ENCODE measurements at regions not wholly inside any gene's neighbourhood (a gene's known extent, or its start where the extent isn't known, plus 50 kb on each side); places are given as distances from the start of the nearest gene placed in this dataset.

DNA sequence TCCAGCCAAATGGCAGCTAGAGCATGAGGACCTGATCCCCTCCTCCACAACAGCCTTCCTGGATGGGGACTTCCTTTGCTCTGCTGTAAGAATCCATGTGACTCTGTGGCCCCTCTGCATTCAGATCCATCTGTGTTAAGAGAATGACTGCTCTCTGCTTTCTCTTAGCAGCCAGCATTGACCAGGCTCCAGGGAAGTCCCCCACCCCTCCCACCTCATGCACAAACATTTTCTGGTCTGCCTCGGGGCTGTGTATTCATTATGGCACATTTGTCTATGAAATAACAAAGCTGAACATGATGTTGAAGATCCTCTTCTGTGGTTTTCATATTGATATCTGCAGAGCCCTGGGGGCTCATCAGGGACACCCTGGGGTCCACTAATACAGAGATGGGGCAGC is 201.7 kb downstream of the NUAK1 start:
- no peak for TF ChIP-seq CREB1 (IDR thresholded peaks at IDR 0.05; ENCODE audit: low read depth)
- TF ChIP-seq TAF1 (IDR thresholded peaks at IDR 0.05; ENCODE audit: low read depth) = no peak
- TF ChIP-seq REST (IDR thresholded peaks at IDR 0.05; ENCODE audit: low read depth) = no peak
- TF ChIP-seq YY1 (IDR thresholded peaks at IDR 0.05; ENCODE audit: low read depth) = no peak
- no peak for TF ChIP-seq EGR1 (IDR thresholded peaks at IDR 0.05)
- TF ChIP-seq EP300 (IDR thresholded peaks at IDR 0.05; ENCODE audit: borderline replicate concordance) = no peak
- no peak for TF ChIP-seq CEBPB (IDR thresholded peaks at IDR 0.05)
- TF ChIP-seq NFIC (IDR thresholded peaks at IDR 0.05) = no peak
- TF ChIP-seq TEAD4 (IDR thresholded peaks at IDR 0.05) = no peak
- no peak for TF ChIP-seq TCF12 (IDR thresholded peaks at IDR 0.05; ENCODE audit: low read depth)
- no peak for TF ChIP-seq USF1 (IDR thresholded peaks at IDR 0.05)
- no peak for TF ChIP-seq FOXM1 (IDR thresholded peaks at IDR 0.05; ENCODE audit: borderline replicate concordance, low read depth)

GRCh38 chr12:105939181-105939721 is 199.5 kb downstream of the NUAK1 start:
- TF ChIP-seq TAF1 (IDR thresholded peaks at IDR 0.05; ENCODE audit: low read depth) (no peak), REST (IDR thresholded peaks at IDR 0.05; ENCODE audit: low read depth) (no peak), TEAD4 (IDR thresholded peaks at IDR 0.05) (no peak), RAD21 (IDR thresholded peaks at IDR 0.05; ENCODE audit: low read depth) (no peak), CEBPB (IDR thresholded peaks at IDR 0.05) (no peak), ZBTB7A (IDR thresholded peaks at IDR 0.05; ENCODE audit: low read depth) (no peak)

DNA sequence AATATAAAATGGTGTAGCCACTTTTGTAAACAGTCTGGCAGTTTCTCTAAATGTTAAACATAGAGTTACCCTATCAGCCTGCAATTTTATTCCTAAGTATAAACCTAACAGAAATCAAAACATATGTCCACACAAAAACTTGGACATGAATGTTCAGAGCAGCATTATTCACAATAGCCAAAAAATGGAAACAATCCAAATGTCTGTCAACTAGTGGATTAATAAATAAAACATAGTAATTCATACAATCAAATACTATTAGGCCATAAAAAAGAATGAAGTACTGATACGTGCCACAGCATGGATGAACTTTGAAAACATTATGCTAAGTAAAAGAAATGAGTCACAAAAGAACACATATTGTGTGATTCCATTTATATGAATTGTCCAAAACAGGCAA is 196.5 kb downstream of the NUAK1 start:
- TF ChIP-seq TCF12 (IDR thresholded peaks at IDR 0.05; ENCODE audit: low read depth) (no peak), EP300 (IDR thresholded peaks at IDR 0.05; ENCODE audit: borderline replicate concordance) (no peak), REST (IDR thresholded peaks at IDR 0.05; ENCODE audit: low read depth) (no peak), MAX (IDR thresholded peaks at IDR 0.05) (no peak), YY1 (IDR thresholded peaks at IDR 0.05; ENCODE audit: low read depth) (no peak), RAD21 (IDR thresholded peaks at IDR 0.05; ENCODE audit: low read depth) (no peak), USF1 (IDR thresholded peaks at IDR 0.05) (no peak), ZBTB7A (IDR thresholded peaks at IDR 0.05; ENCODE audit: low read depth) (no peak), TEAD4 (IDR thresholded peaks at IDR 0.05) (no peak), TAF1 (IDR thresholded peaks at IDR 0.05; ENCODE audit: low read depth) (no peak), NFIC (IDR thresholded peaks at IDR 0.05) (no peak), CREB1 (IDR thresholded peaks at IDR 0.05; ENCODE audit: low read depth) (no peak), EGR1 (IDR thresholded peaks at IDR 0.05) (no peak), CEBPB (IDR thresholded peaks at IDR 0.05) (no peak), FOXM1 (IDR thresholded peaks at IDR 0.05; ENCODE audit: borderline replicate concordance, low read depth) (no peak)

- peak; percentile 58; the same call in 1 of the 2 replicates for TF ChIP-seq USF1 (IDR thresholded peaks at IDR 0.05)
- TF ChIP-seq CREB1 (IDR thresholded peaks at IDR 0.05; ENCODE audit: low read depth) = no peak
- no peak for TF ChIP-seq REST (IDR thresholded peaks at IDR 0.05; ENCODE audit: low read depth)
- TF ChIP-seq MAX (IDR thresholded peaks at IDR 0.05) = no peak
- no peak for TF ChIP-seq FOXM1 (IDR thresholded peaks at IDR 0.05; ENCODE audit: borderline replicate concordance, low read depth)
- no peak for TF ChIP-seq TEAD4 (IDR thresholded peaks at IDR 0.05)
- TF ChIP-seq ZBTB7A (IDR thresholded peaks at IDR 0.05; ENCODE audit: low read depth) = no peak
Observed at GRCh38 chr12:105943525-105943924, 195.2 kb downstream of the NUAK1 start.
